HT1080 (cell line): ENCODE measurements at regions not wholly inside any gene's neighbourhood (a gene's known extent, or its start where the extent isn't known, plus 50 kb on each side); places are given as distances from the start of the nearest gene placed in this dataset.

Experiments used
- DNase-seq: peaks from one replicate; pipeline ENCODE4 v3.0.0-alpha.2; 2015; ENCODE audit warnings: low read depth

- no peak for DNase-seq
These were observed 59.9 kb upstream of the TANK start for GRCh38 chr2:161100211-161100895.

- DNase-seq: no peak
These were observed 58.8 kb upstream of the TANK start for GRCh38 chr2:161101406-161101805.

- no peak for DNase-seq
These were observed 57.3 kb upstream of the TANK start for GRCh38 chr2:161102770-161103450.

GRCh38 chr2:161103451-161103831, 56.8 kb upstream of the TANK start:
- no peak for DNase-seq

GRCh38 chr2:161104054-161104553, 56.1 kb upstream of the TANK start:
- DNase-seq: no peak

GRCh38 chr2:161107265-161107664, 53.0 kb upstream of the TANK start:
- no peak for DNase-seq
